Superior temporal gyrus (tissue), 1 donor: ENCODE measurements at regions not wholly inside any gene's neighbourhood (a gene's known extent, or its start where the extent isn't known, plus 50 kb on each side); places are given as distances from the start of the nearest gene placed in this dataset.
"Not testable (repeated sequence)": the region's sequence is repeated elsewhere in the genome, so short reads cannot be mapped to it uniquely, and the experiment has no call there.

Source experiments
- DNase-seq: peaks from one replicate; pipeline ENCODE4 v3.0.0-alpha.2; 2016; ENCODE audit errors: extremely low spot score

GRCh38 chr4:96414853-96415252 lies 575.0 kb downstream of the PDHA2 start:
- DNase-seq = not testable (repeated sequence)

GRCh38 chr4:96429657-96430056 lies 589.8 kb downstream of the PDHA2 start:
- DNase-seq = no peak

GRCh38 chr4:96431094-96431493 lies 591.2 kb downstream of the PDHA2 start:
- no peak for DNase-seq

- DNase-seq = no peak
These were observed 608.5 kb downstream of the PDHA2 start for GRCh38 chr4:96448315-96448872.

GRCh38 chr4:96455045-96455720 lies 615.3 kb downstream of the PDHA2 start:
- no peak for DNase-seq

- not testable (repeated sequence) for DNase-seq
These were observed 618.1 kb downstream of the PDHA2 start for GRCh38 chr4:96458031-96458430.

- no peak for DNase-seq
These were observed 619.2 kb downstream of the PDHA2 start for GRCh38 chr4:96459105-96459504.

GRCh38 chr4:96465834-96466233 lies 625.9 kb downstream of the PDHA2 start:
- no peak for DNase-seq

- DNase-seq = no peak
These were observed 632.3 kb downstream of the PDHA2 start for GRCh38 chr4:96471956-96472867.

- DNase-seq = no peak
These were observed 633.4 kb downstream of the PDHA2 start for GRCh38 chr4:96473246-96473645.

- no peak for DNase-seq
These were observed 643.6 kb downstream of the PDHA2 start for GRCh38 chr4:96483308-96484030.

- DNase-seq = no peak
These were observed 646.7 kb downstream of the PDHA2 start for GRCh38 chr4:96486563-96486962.

- DNase-seq = no peak
These were observed 657.7 kb downstream of the PDHA2 start for GRCh38 chr4:96497621-96498020.

GRCh38 chr4:96504386-96504785 lies 664.5 kb downstream of the PDHA2 start:
- no peak for DNase-seq

- no peak for DNase-seq
These were observed 669.3 kb downstream of the PDHA2 start for GRCh38 chr4:96509039-96509741.

- DNase-seq = no peak
These were observed 679.4 kb downstream of the PDHA2 start for GRCh38 chr4:96519291-96519690.

GRCh38 chr4:96521046-96521536 lies 681.2 kb downstream of the PDHA2 start:
- no peak for DNase-seq

- no peak for DNase-seq
These were observed 683.7 kb downstream of the PDHA2 start for GRCh38 chr4:96523611-96524010.

GRCh38 chr4:96524311-96524875 lies 684.5 kb downstream of the PDHA2 start:
- DNase-seq = no peak

- no peak for DNase-seq
These were observed 686.0 kb downstream of the PDHA2 start for GRCh38 chr4:96525898-96526297.

GRCh38 chr4:96526625-96527024 lies 686.7 kb downstream of the PDHA2 start:
- no peak for DNase-seq
